ENCODE measurements at regions not wholly inside any gene's neighbourhood (a gene's known extent, or its start where the extent isn't known, plus 50 kb on each side); places are given as distances from the start of the nearest gene placed in this dataset.

GRCh38 chr2:17195016-17195415 is 323.2 kb downstream of the RAD51AP2 start:
- Histone ChIP-seq H3K79me2 (ENCODE audit: control insufficient read depth, insufficient read depth, low read length) (no peaks in the 10 kb centered on the region), H3K4me2 (ENCODE audit: control insufficient read depth, insufficient read depth) (no peak overlapping the region), H3K27ac (ENCODE audit: control insufficient read depth, insufficient read depth) (no peak overlapping the region), H3K27me3 (replicated peaks in 1 of 2; ENCODE audit: control insufficient read depth in 2 of 2, insufficient read depth in 2 of 2, low read length in 1 of 2) (no peaks in the 10 kb centered on the region), H3K9ac (ENCODE audit: control insufficient read depth, insufficient read depth, low read length) (no peak overlapping the region), H2AFZ (ENCODE audit: control insufficient read depth, low read depth, low read length) (no peak overlapping the region), H4K20me1 (ENCODE audit: control insufficient read depth, insufficient read depth) (no peaks in the 10 kb centered on the region), H3K9me3 (replicated peaks; ENCODE audit: control insufficient read depth, insufficient read depth, low read length) (no peaks in the 10 kb centered on the region), H3K4me3 (no peak overlapping the region), H3K4me1 (ENCODE audit: control insufficient read depth, insufficient read depth, low read length) (no peaks in the 10 kb centered on the region), H3K36me3 (ENCODE audit: control insufficient read depth in 2 of 2, insufficient read depth in 2 of 2, low read length in 1 of 2) (no peaks in the 10 kb centered on the region)
- 21% methylated on average over 5 of the region's 5 CpGs for WGBS (ENCODE audit: insufficient coverage, insufficient replicate concordance, low lambda C conversion rate, missing lambda C conversion rate)
- POLR2A ChIA-PET: no interaction called here
- SMC1A ChIA-PET (ENCODE audit: uncharacterized antibody, unreplicated experiment): no interaction called here
- RAD21 ChIA-PET (ENCODE audit: unreplicated experiment): no interaction called here
- intact Hi-C loops (cut with micrococcal nuclease; ENCODE audit: unreplicated experiment): no loop called here
- ATAC-seq: no peak
- no peak for FAIRE-seq
- no TSS peak for BruUV-seq (replicated peaks)
- no peak for DNase-seq (ENCODE audit: low read depth, low spot score)
- CTCF ChIA-PET: no interaction called here
- in situ Hi-C loops (cut with MboI): no loop called here
- TF ChIP-seq, protein P1, sequence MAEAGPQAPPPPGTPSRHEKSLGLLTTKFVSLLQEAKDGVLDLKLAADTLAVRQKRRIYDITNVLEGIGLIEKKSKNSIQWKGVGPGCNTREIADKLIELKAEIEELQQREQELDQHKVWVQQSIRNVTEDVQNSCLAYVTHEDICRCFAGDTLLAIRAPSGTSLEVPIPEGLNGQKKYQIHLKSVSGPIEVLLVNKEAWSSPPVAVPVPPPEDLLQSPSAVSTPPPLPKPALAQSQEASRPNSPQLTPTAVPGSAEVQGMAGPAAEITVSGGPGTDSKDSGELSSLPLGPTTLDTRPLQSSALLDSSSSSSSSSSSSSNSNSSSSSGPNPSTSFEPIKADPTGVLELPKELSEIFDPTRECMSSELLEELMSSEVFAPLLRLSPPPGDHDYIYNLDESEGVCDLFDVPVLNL (IDR thresholded peaks at IDR 0.05; ENCODE audit: low read depth, low read length): no peak
- TF ChIP-seq ZNF592 (IDR thresholded peaks at IDR 0.05) (no peak), EP300 (IDR thresholded peaks at IDR 0.05; ENCODE audit: borderline replicate concordance in 1 of 2, control insufficient read depth in 1 of 2, low read depth in 2 of 2, low read length in 2 of 2) (no peak), RBBP5 (conservative IDR thresholded peaks at IDR 0.05) (no peak), MXI1 (IDR thresholded peaks at IDR 0.05; ENCODE audit: low read depth, low read length) (no peak), TCF12 (IDR thresholded peaks at IDR 0.05; ENCODE audit: low read depth, low read length) (no peak), ZNF384 (IDR thresholded peaks at IDR 0.05; ENCODE audit: borderline replicate concordance, low read depth, low read length) (no peak), SREBF1 (IDR thresholded peaks at IDR 0.05; ENCODE audit: low read length) (no peak), TBL1XR1 (IDR thresholded peaks at IDR 0.05; ENCODE audit: low read depth, low read length) (no peak), NR2C1 (IDR thresholded peaks at IDR 0.05) (no peak)
- TF ChIP-seq, protein P2, sequence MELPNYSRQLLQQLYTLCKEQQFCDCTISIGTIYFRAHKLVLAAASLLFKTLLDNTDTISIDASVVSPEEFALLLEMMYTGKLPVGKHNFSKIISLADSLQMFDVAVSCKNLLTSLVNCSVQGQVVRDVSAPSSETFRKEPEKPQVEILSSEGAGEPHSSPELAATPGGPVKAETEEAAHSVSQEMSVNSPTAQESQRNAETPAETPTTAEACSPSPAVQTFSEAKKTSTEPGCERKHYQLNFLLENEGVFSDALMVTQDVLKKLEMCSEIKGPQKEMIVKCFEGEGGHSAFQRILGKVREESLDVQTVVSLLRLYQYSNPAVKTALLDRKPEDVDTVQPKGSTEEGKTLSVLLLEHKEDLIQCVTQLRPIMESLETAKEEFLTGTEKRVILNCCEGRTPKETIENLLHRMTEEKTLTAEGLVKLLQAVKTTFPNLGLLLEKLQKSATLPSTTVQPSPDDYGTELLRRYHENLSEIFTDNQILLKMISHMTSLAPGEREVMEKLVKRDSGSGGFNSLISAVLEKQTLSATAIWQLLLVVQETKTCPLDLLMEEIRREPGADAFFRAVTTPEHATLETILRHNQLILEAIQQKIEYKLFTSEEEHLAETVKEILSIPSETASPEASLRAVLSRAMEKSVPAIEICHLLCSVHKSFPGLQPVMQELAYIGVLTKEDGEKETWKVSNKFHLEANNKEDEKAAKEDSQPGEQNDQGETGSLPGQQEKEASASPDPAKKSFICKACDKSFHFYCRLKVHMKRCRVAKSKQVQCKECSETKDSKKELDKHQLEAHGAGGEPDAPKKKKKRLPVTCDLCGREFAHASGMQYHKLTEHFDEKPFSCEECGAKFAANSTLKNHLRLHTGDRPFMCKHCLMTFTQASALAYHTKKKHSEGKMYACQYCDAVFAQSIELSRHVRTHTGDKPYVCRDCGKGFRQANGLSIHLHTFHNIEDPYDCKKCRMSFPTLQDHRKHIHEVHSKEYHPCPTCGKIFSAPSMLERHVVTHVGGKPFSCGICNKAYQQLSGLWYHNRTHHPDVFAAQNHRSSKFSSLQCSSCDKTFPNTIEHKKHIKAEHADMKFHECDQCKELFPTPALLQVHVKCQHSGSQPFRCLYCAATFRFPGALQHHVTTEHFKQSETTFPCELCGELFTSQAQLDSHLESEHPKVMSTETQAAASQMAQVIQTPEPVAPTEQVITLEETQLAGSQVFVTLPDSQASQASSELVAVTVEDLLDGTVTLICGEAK (IDR thresholded peaks at IDR 0.05; ENCODE audit: borderline replicate concordance): no peak
- TF ChIP-seq, protein P3, sequence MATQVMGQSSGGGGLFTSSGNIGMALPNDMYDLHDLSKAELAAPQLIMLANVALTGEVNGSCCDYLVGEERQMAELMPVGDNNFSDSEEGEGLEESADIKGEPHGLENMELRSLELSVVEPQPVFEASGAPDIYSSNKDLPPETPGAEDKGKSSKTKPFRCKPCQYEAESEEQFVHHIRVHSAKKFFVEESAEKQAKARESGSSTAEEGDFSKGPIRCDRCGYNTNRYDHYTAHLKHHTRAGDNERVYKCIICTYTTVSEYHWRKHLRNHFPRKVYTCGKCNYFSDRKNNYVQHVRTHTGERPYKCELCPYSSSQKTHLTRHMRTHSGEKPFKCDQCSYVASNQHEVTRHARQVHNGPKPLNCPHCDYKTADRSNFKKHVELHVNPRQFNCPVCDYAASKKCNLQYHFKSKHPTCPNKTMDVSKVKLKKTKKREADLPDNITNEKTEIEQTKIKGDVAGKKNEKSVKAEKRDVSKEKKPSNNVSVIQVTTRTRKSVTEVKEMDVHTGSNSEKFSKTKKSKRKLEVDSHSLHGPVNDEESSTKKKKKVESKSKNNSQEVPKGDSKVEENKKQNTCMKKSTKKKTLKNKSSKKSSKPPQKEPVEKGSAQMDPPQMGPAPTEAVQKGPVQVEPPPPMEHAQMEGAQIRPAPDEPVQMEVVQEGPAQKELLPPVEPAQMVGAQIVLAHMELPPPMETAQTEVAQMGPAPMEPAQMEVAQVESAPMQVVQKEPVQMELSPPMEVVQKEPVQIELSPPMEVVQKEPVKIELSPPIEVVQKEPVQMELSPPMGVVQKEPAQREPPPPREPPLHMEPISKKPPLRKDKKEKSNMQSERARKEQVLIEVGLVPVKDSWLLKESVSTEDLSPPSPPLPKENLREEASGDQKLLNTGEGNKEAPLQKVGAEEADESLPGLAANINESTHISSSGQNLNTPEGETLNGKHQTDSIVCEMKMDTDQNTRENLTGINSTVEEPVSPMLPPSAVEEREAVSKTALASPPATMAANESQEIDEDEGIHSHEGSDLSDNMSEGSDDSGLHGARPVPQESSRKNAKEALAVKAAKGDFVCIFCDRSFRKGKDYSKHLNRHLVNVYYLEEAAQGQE (IDR thresholded peaks at IDR 0.05; ENCODE audit: low read depth, low read length): no peak
